Hypothalamus (tissue), 51 donors: ENCODE measurements at regions not wholly inside any gene's neighbourhood (a gene's known extent, or its start where the extent isn't known, plus 50 kb on each side); places are given as distances from the start of the nearest gene placed in this dataset.

Experiments
- DNase-seq, 51 donors: peaks; one replicate each; lab custom pipeline; 2025; lab: John Stamatoyannopoulos, UW

GRCh38 chr15:38646716-38647115 is 82.1 kb upstream of the RASGRP1 start:
- DNase-seq, result no peak

- peak in 1 of 51 donors; percentile 13 for DNase-seq
Measured at GRCh38 chr15:38647683-38648082, 83.1 kb upstream of the RASGRP1 start.

GRCh38 chr15:38648121-38648843 is 83.7 kb upstream of the RASGRP1 start:
- DNase-seq, result no peak

- DNase-seq, result no peak
Measured at GRCh38 chr15:38650384-38650783, 85.8 kb upstream of the RASGRP1 start.

- no peak for DNase-seq
Measured at GRCh38 chr15:38650936-38651327, 86.3 kb upstream of the RASGRP1 start.

- peak in 1 of 51 donors; percentile 28 for DNase-seq
Measured at GRCh38 chr15:38651328-38652038, 86.9 kb upstream of the RASGRP1 start.

- DNase-seq, result no peak
Measured at GRCh38 chr15:38652183-38652794, 87.7 kb upstream of the RASGRP1 start.

- DNase-seq, result no peak
Measured at GRCh38 chr15:38652998-38653397, 88.4 kb upstream of the RASGRP1 start.

- DNase-seq, result no peak
Measured at GRCh38 chr15:38658431-38658830, 93.8 kb upstream of the RASGRP1 start.

- no peak for DNase-seq
Measured at GRCh38 chr15:38660738-38661137, 96.1 kb upstream of the RASGRP1 start.

GRCh38 chr15:38662033-38662802 is 97.6 kb upstream of the RASGRP1 start:
- no peak for DNase-seq

GRCh38 chr15:38662805-38663204 is 98.2 kb upstream of the RASGRP1 start:
- no peak for DNase-seq

- DNase-seq, result peak in 1 of 51 donors; percentile 67
Measured at GRCh38 chr15:38665586-38666305, 101.1 kb upstream of the RASGRP1 start.

- DNase-seq, result no peak
Measured at GRCh38 chr15:38666865-38667510, 102.4 kb upstream of the RASGRP1 start.

GRCh38 chr15:38667890-38668850 is 103.6 kb upstream of the RASGRP1 start:
- DNase-seq, result peak in 1 of 51 donors; percentile 20

- no peak for DNase-seq
Measured at GRCh38 chr15:38668898-38669391, 104.3 kb upstream of the RASGRP1 start.

- no peak for DNase-seq
Measured at GRCh38 chr15:38670128-38671005, 105.8 kb upstream of the RASGRP1 start.
